Mucosa of stomach (tissue), 1 donor: ENCODE measurements at regions not wholly inside any gene's neighbourhood (a gene's known extent, or its start where the extent isn't known, plus 50 kb on each side); places are given as distances from the start of the nearest gene placed in this dataset.

ENCODE experiments used
- H3K27me3 ChIP-seq: one replicate; pipeline ENCODE4 v1.7.0; 2013; ENCODE audit warnings: mild to moderate bottlenecking, low read length; ENCODE audit not compliant: control insufficient read depth, insufficient read depth
- H3K36me3 ChIP-seq: one replicate; pipeline ENCODE4 v1.7.0; 2013; ENCODE audit warnings: low read length; ENCODE audit not compliant: control insufficient read depth, insufficient read depth
- H3K4me1 ChIP-seq: one replicate; pipeline ENCODE4 v1.7.0; 2013; ENCODE audit warnings: mild to moderate bottlenecking, low read length; ENCODE audit not compliant: control insufficient read depth, insufficient read depth
- H3K4me3 ChIP-seq: one replicate; pipeline ENCODE4 v1.7.0; 2013; ENCODE audit warnings: low read length
- H3K9ac ChIP-seq: one replicate; pipeline ENCODE4 v1.7.0; 2013; ENCODE audit warnings: mild to moderate bottlenecking, low read length, moderate library complexity
- H3K9me3 ChIP-seq: one replicate; pipeline ENCODE4 v1.7.0; 2013; ENCODE audit warnings: mild to moderate bottlenecking, low read length, moderate library complexity; ENCODE audit not compliant: control insufficient read depth
- donor health status: Pancreatic carcinoma.

GRCh38 chr2:59066787-59067399 is 825.8 kb upstream of the FANCL start:
- Histone ChIP-seq H3K36me3 (no peaks in the 10 kb centered on the region), H3K9me3 (no peaks in the 10 kb centered on the region), H3K4me1 (no peaks in the 10 kb centered on the region), H3K4me3 (no peak overlapping the region), H3K9ac (no peak overlapping the region), H3K27me3 (no peaks in the 10 kb centered on the region)

DNA sequence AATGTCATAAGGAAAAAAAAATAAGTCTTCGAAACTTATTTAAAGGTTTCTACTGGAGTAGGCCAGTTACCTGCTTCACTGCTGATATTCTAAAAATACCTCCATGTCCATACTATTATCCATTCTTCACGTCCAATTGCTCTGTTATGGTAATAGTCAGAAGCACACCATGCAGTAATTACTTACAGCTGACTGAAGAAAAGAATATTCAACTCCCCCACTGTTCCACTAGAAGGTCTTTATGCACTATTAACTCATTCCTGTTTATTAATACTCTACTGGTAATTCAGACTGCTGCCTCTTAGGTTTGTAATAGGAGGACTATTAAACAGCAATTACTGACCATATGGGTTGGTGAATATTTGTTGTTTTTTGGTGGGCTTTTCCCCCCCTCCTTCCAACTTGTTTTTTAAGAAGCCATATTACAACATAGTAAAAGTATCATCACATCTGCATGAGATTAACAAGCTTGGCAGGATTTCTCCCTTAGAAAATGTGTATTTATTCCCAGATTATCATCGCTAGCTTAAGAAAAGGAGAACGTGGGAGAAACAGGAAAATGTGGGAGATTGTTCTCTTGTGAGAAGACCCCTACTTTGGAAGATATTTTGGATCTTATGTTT is 806.4 kb upstream of the FANCL start:
- Histone ChIP-seq H3K9me3 (no peaks in the 10 kb centered on the region), H3K4me1 (no peaks in the 10 kb centered on the region), H3K9ac (no peak overlapping the region), H3K36me3 (no peaks in the 10 kb centered on the region), H3K4me3 (no peak overlapping the region), H3K27me3 (no peaks in the 10 kb centered on the region)

GRCh38 chr2:59046401-59047372 is 805.6 kb upstream of the FANCL start:
- H3K9ac ChIP-seq: no peak overlapping the region
- no peaks in the 10 kb centered on the region for H3K4me1 ChIP-seq
- H3K36me3 ChIP-seq: no peaks in the 10 kb centered on the region
- no peak overlapping the region for H3K4me3 ChIP-seq
- no peaks in the 10 kb centered on the region for H3K9me3 ChIP-seq
- no peaks in the 10 kb centered on the region for H3K27me3 ChIP-seq

DNA sequence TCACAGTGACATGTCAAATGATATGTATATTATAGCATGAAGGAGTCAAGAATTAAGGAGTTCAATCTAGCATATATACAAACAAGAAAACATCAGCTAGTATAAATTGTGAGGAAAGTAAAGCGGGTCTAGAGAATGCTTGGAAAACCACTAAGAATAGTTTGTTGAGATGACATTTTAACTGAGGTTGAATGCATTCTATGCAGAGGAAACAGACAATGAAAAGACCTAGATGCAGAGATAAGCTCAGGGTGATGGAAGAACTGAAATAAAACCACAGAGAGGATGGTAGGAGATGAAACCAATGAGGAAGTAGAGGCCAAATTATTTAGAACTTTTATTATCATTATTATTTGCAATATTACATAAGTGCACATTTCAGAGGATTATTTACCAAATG is 803.6 kb upstream of the FANCL start:
- Histone ChIP-seq H3K4me1 (no peaks in the 10 kb centered on the region), H3K9me3 (no peaks in the 10 kb centered on the region), H3K9ac (no peak overlapping the region), H3K36me3 (no peaks in the 10 kb centered on the region), H3K27me3 (no peaks in the 10 kb centered on the region), H3K4me3 (no peak overlapping the region)

- Histone ChIP-seq H3K36me3 (no peaks in the 10 kb centered on the region), H3K9me3 (no peaks in the 10 kb centered on the region), H3K4me3 (no peak overlapping the region), H3K4me1 (no peaks in the 10 kb centered on the region), H3K9ac (no peak overlapping the region), H3K27me3 (no peaks in the 10 kb centered on the region)
Measured at GRCh38 chr2:59041139-59041538, 800.0 kb upstream of the FANCL start.

DNA sequence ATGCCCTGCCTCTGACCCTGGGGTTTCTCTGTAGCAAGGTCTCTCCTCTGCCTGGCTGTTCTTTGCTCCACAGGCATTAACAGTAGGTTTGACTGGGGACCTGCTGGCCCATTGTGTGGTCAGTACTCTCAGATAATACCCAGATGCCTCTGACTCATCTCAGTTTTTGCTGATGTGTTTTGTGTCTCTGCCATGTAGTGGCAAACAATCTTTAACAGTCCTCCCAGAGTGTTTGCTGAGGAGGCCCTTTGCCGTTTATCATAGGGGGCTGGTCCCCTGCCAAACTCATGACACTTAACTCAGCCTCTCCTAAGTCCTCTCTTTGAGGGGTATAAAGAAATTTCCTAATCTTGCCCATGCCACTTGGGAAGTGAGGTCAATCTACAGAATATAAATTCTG is 793.7 kb upstream of the FANCL start:
- Histone ChIP-seq H3K9me3 (no peaks in the 10 kb centered on the region), H3K27me3 (no peaks in the 10 kb centered on the region), H3K4me3 (no peak overlapping the region)

DNA sequence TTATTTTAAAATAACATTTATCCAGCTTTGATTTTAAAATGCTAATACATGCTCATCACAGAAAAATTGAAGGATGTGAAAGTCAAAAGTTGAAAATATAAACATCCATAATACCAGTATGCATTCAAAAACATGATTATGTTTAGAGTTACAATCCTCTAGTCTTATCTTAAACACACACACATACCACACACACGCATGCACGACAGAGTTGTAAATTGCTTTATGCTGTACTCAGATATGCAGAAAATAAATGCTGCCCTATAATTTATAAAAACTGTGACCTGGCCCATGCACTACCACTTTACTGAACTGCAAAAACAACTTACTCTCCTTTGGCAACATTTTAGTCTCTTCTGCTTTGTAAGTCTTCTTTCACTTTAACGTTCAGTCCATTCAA is 793.0 kb upstream of the FANCL start:
- Histone ChIP-seq H3K27me3 (no peaks in the 10 kb centered on the region), H3K4me1 (no peaks in the 10 kb centered on the region), H3K9ac (no peak overlapping the region), H3K36me3 (no peaks in the 10 kb centered on the region), H3K4me3 (no peak overlapping the region), H3K9me3 (no peaks in the 10 kb centered on the region)

More for the DNA sequence above, 793.7 kb upstream of the FANCL start:
- H3K9ac ChIP-seq: no peak overlapping the region
- no peaks in the 10 kb centered on the region for H3K4me1 ChIP-seq
- H3K36me3 ChIP-seq: no peaks in the 10 kb centered on the region

DNA sequence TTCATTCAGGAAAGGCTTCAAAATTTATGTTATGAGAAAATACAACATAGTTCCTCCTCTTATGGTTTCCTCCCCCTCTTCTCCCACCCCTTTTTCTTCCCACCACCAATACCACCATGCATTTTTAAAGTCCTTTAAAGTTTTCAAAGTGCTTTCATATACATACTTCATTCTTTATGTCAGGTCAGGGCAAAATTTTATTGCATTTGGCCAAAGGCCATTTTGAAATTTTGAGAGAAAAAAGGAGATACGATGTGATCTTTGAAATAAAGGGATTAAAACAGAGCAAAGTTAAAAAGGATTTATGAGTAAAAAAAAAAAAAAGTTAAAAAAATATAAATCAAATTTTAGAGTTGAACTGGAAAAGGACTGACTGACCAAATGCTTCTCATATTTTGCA is 792.5 kb upstream of the FANCL start:
- Histone ChIP-seq H3K4me3 (no peak overlapping the region), H3K27me3 (no peaks in the 10 kb centered on the region), H3K4me1 (no peaks in the 10 kb centered on the region), H3K9ac (no peak overlapping the region), H3K9me3 (no peaks in the 10 kb centered on the region), H3K36me3 (no peaks in the 10 kb centered on the region)

DNA sequence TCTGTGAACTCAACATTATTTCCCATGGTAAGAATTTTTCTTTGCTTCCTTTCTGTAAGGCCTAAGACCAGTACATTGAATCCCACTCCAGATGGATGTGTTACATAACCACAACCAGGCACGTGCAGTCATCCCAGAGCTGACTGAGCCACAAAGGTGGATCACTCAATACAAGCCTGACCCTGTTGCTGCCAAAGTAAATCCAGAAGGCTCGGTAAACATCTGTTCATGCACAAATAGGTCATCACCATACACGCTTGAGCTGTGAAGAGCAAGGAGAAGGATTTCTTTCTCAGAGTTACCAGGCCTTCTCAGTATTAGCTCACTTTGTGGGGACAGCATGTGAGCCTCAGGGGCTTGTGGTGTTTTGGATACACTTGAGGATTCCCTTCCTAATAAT is 791.4 kb upstream of the FANCL start:
- Histone ChIP-seq H3K4me3 (no peak overlapping the region), H3K9ac (no peak overlapping the region), H3K4me1 (no peaks in the 10 kb centered on the region), H3K27me3 (no peaks in the 10 kb centered on the region), H3K36me3 (no peaks in the 10 kb centered on the region), H3K9me3 (no peaks in the 10 kb centered on the region)

- Histone ChIP-seq H3K36me3 (no peaks in the 10 kb centered on the region), H3K4me3 (no peak overlapping the region), H3K4me1 (no peaks in the 10 kb centered on the region), H3K27me3 (no peaks in the 10 kb centered on the region), H3K9me3 (no peaks in the 10 kb centered on the region), H3K9ac (no peak overlapping the region)
Measured at GRCh38 chr2:59029058-59029457, 787.9 kb upstream of the FANCL start.

GRCh38 chr2:59027320-59027719 is 786.2 kb upstream of the FANCL start:
- no peak overlapping the region for H3K4me3 ChIP-seq
- no peak overlapping the region for H3K9ac ChIP-seq
- H3K9me3 ChIP-seq: no peaks in the 10 kb centered on the region
- no peaks in the 10 kb centered on the region for H3K4me1 ChIP-seq
- H3K36me3 ChIP-seq: no peaks in the 10 kb centered on the region
- no peaks in the 10 kb centered on the region for H3K27me3 ChIP-seq

GRCh38 chr2:59025157-59025757 is 784.1 kb upstream of the FANCL start:
- H3K9ac ChIP-seq: no peak overlapping the region
- H3K4me3 ChIP-seq: no peak overlapping the region
- no peaks in the 10 kb centered on the region for H3K36me3 ChIP-seq
- no peaks in the 10 kb centered on the region for H3K27me3 ChIP-seq
- H3K4me1 ChIP-seq: no peaks in the 10 kb centered on the region
- H3K9me3 ChIP-seq: no peaks in the 10 kb centered on the region
